WTC11 (cell line): ENCODE measurements at regions not wholly inside any gene's neighbourhood (a gene's known extent, or its start where the extent isn't known, plus 50 kb on each side); places are given as distances from the start of the nearest gene placed in this dataset.

Experiments used
- ATAC-seq: fragments of 200-7000 bp; cut with Tn5 transposase; 2 replicates; pipeline ENCODE4 v1.10.0; 2021; ENCODE audit warnings: mild to moderate bottlenecking, moderate library complexity
- CTCF ChIA-PET: fragments of 300-600 bp; sonication (Branson Sonifier 250); formaldehyde crosslinking; loops from one replicate; lab custom pipeline; 2021; ENCODE audit warnings: antibody characterized with exemption; lab: Charles Lee
- POLR2A ChIA-PET: fragments of 350-600 bp; sonication (Branson Sonifier 250); formaldehyde crosslinking; loops from one replicate; lab custom pipeline; 2021; ENCODE audit warnings: antibody characterized with exemption; lab: Charles Lee
- DNase-seq: peaks from one replicate; pipeline ENCODE4 v3.0.0; 2021; ENCODE audit warnings: low spot score
- H3K27ac Mint-ChIP-seq: 2 replicates; pipeline ENCODE4 v1.8.0; 2021; ENCODE audit warnings: mixed read lengths
- H3K27me3 Mint-ChIP-seq: 2 replicates; pipeline ENCODE4 v1.8.0; 2021; ENCODE audit warnings: low read depth, mild to moderate bottlenecking, moderate library complexity, mixed read lengths
- H3K36me3 Mint-ChIP-seq: 2 replicates; pipeline ENCODE4 v1.8.0; 2021; ENCODE audit warnings: mixed read lengths
- H3K4me1 Mint-ChIP-seq: 2 replicates; pipeline ENCODE4 v1.8.0; 2022; ENCODE audit warnings: mixed read lengths
- H3K4me3 Mint-ChIP-seq: 2 replicates; pipeline ENCODE4 v1.8.0; 2021; ENCODE audit warnings: mild to moderate bottlenecking, moderate library complexity, mixed read lengths
- H3K9me3 Mint-ChIP-seq: 2 replicates; pipeline ENCODE4 v1.8.0; 2021; ENCODE audit warnings: mixed read lengths
- CDX4 ChIP-seq: fragments of 250-450 bp; sonication (Bioruptor Pico); IDR thresholded peaks from 2 replicates; pipeline ENCODE4 v1.9.0; 2021; ENCODE audit warnings: moderate library complexity, mild to moderate bottlenecking, inconsistent platforms, borderline replicate concordance
- CREB1 ChIP-seq: sonication (generic); formaldehyde crosslinking; IDR thresholded peaks from 2 replicates; pipeline ENCODE4 v1.8.0; 2023; ENCODE audit warnings: mild to moderate bottlenecking, missing genetic modification reagents
- E2F1 ChIP-seq: sonication (generic); formaldehyde crosslinking; IDR thresholded peaks from 2 replicates; pipeline ENCODE4 v1.8.0; 2022; ENCODE audit warnings: mild to moderate bottlenecking, missing genetic modification reagents
- IRF2 ChIP-seq: sonication (generic); formaldehyde crosslinking; IDR thresholded peaks from 2 replicates; pipeline ENCODE4 v1.8.0; 2022; ENCODE audit warnings: low read depth, missing genetic modification reagents, borderline replicate concordance
- NFE2L1 ChIP-seq: sonication (generic); formaldehyde crosslinking; IDR thresholded peaks from 2 replicates; pipeline ENCODE4 v1.8.1; 2023; ENCODE audit warnings: missing genetic modification reagents
- OVOL2 ChIP-seq: fragments of 250-450 bp; sonication (Bioruptor Pico); IDR thresholded peaks from 2 replicates; pipeline ENCODE4 v1.9.0; 2021; ENCODE audit warnings: mild to moderate bottlenecking, borderline replicate concordance
- PREB ChIP-seq: sonication (generic); formaldehyde crosslinking; IDR thresholded peaks from 2 replicates; pipeline ENCODE4 v1.8.1; 2022; ENCODE audit warnings: mild to moderate bottlenecking, missing genetic modification reagents, moderate library complexity, borderline replicate concordance
- STAT6 ChIP-seq: sonication (generic); formaldehyde crosslinking; conservative IDR thresholded peaks from 2 replicates; pipeline ENCODE4 v1.8.1; 2023; ENCODE audit warnings: mild to moderate bottlenecking, low read depth, missing genetic modification reagents, moderate library complexity
- ZNF121 ChIP-seq: sonication (generic); formaldehyde crosslinking; IDR thresholded peaks from 2 replicates; pipeline ENCODE4 v1.8.0; 2023; ENCODE audit warnings: missing genetic modification reagents
- ZNF138 ChIP-seq: sonication (generic); formaldehyde crosslinking; conservative IDR thresholded peaks from 2 replicates; pipeline ENCODE4 v1.8.1; 2022; ENCODE audit warnings: mild to moderate bottlenecking, moderate library complexity, missing genetic modification reagents
- ZNF671 ChIP-seq: fragments of 250-450 bp; sonication (Bioruptor Pico); IDR thresholded peaks from 2 replicates; pipeline ENCODE4 v1.8.0; 2021; ENCODE audit warnings: mild to moderate bottlenecking
- TF ChIP-seq, protein P1 (sequence below): sonication (generic); formaldehyde crosslinking; IDR thresholded peaks from 2 replicates; pipeline ENCODE4 v1.8.1; 2022; ENCODE audit warnings: missing genetic modification reagents, borderline replicate concordance

- no peak for TF ChIP-seq STAT6 (CRISPR knock-in tag)
Measured at GRCh38 chr5:142425286-142426065, 100.7 kb upstream of the SPRY4 start (continued).

DNA sequence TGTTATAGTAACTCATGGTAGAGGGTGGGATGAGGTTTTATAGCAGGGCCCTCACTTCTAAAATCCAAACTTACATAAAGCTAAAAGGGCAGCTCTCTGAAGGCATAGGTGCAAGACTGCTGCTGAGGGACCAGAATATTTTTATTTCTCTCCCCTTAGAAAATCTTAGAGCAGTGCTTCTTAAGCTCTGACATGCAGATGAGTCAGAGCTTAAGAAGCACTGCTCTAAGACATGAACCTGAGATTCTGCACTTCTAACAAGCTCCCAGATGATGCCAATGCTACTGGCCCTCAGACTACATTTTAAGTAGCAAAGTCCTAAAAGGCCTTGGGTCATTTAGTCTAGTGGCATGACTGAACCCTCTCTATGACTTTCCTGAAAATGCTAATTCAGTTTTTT lies 97.6 kb upstream of the SPRY4 start:
- no peak for ATAC-seq
- POLR2A ChIA-PET: interaction anchor here (0.6 kb wide), 1 partner anchor 40 kb away, joined by 5 read pairs; no protein-coding TSS in a partner anchor

DNA sequence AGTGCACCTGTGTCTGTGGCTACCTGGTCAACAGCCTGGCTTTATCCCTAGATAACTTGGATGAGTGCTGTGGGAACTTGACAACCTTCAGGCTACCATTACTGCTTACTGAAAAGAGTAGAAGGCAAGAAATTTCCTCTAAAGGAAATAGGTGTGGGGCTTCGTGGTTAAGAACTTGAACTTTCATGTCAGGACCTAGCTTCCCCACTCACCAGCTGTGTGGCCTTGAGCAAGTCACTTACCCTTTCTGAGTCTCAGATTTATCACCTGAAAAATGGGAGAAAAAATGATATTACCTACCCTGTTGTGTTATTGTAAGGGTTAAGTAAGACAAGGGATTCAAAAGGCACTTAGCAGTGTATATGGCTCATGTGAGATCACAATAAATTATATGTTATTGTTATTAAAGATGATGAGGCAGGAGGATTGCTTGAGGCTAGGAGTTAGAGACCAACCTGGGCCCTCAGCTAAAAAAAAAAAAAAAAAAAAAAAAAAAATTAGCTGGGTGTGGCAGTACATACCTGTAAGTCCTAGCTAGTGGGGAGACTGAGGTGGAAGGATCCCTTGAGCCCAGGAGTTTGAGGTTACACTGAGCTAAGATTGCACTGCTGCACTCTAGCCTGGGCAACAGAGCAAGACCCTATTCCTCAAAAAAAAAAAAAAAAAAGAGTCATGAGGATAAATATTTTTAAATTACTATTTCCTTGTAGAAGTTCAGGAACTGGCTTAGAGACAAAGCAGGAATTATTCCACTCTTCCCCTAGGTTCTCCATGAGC lies 97.0 kb upstream of the SPRY4 start:
- no peaks in the 10 kb centered on the region for H3K9me3 Mint-ChIP-seq
- peaks cover 33% of the 10 kb centered on the region for H3K4me1 Mint-ChIP-seq
- DNase-seq: no peak
- ATAC-seq: no peak
- no peaks in the 10 kb centered on the region for H3K36me3 Mint-ChIP-seq
- H3K4me3 Mint-ChIP-seq: no peak overlapping the region
- H3K27ac Mint-ChIP-seq: no peak overlapping the region
- TF ChIP-seq ZNF121 (CRISPR knock-in tag) (peak; percentile 61; the same call in 1 of the 2 replicates), CREB1 (CRISPR knock-in tag) (no peak)
- TF ChIP-seq, all 79 proteins: peak for 1
- ChIA-PET POLR2A (no interaction called here), CTCF (no interaction called here)
- no peaks in the 10 kb centered on the region for H3K27me3 Mint-ChIP-seq

More for the DNA sequence above, 97.6 kb upstream of the SPRY4 start:
- Mint-ChIP-seq H3K27ac (no peak overlapping the region), H3K4me3 (no peak overlapping the region), H3K9me3 (no peaks in the 10 kb centered on the region), H3K27me3 (no peaks in the 10 kb centered on the region), H3K36me3 (no peaks in the 10 kb centered on the region), H3K4me1 (peaks cover 39% of the 10 kb centered on the region)
- no peak for DNase-seq
- TF ChIP-seq, protein P1, sequence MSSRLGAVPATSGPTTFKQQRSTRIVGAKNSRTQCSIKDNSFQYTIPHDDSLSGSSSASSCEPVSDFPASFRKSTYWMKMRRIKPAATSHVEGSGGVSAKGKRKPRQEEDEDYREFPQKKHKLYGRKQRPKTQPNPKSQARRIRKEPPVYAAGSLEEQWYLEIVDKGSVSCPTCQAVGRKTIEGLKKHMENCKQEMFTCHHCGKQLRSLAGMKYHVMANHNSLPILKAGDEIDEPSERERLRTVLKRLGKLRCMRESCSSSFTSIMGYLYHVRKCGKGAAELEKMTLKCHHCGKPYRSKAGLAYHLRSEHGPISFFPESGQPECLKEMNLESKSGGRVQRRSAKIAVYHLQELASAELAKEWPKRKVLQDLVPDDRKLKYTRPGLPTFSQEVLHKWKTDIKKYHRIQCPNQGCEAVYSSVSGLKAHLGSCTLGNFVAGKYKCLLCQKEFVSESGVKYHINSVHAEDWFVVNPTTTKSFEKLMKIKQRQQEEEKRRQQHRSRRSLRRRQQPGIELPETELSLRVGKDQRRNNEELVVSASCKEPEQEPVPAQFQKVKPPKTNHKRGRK (CRISPR knock-in tag): no peak
- no peak for TF ChIP-seq IRF2 (CRISPR knock-in tag)
- TF ChIP-seq NFE2L1: no peak
- TF ChIP-seq CDX4 (CRISPR knock-in tag): no peak
- TF ChIP-seq PREB (CRISPR knock-in tag): no peak
- no peak for TF ChIP-seq OVOL2 (CRISPR knock-in tag)
- TF ChIP-seq ZNF671 (CRISPR knock-in tag): no peak
- TF ChIP-seq E2F1: no peak
- TF ChIP-seq ZNF138 (CRISPR knock-in tag): no peak
- CTCF ChIA-PET: no interaction called here
